Activated CD8-positive, alpha-beta memory T cell treated with anti-CD3 and anti-CD28 coated beads for 24 hours (primary cell): ENCODE measurements at regions not wholly inside any gene's neighbourhood (a gene's known extent, or its start where the extent isn't known, plus 50 kb on each side); places are given as distances from the start of the nearest gene placed in this dataset.

Experiments used
- DNase-seq: peaks from one replicate; pipeline ENCODE4 v3.0.0-alpha.2; 2020

GRCh38 chr2:81747481-81748070 lies 1443.0 kb upstream of the LRRTM1 start:
- DNase-seq = no peak

GRCh38 chr2:81739966-81740365 lies 1435.4 kb upstream of the LRRTM1 start:
- DNase-seq = no peak

DNA sequence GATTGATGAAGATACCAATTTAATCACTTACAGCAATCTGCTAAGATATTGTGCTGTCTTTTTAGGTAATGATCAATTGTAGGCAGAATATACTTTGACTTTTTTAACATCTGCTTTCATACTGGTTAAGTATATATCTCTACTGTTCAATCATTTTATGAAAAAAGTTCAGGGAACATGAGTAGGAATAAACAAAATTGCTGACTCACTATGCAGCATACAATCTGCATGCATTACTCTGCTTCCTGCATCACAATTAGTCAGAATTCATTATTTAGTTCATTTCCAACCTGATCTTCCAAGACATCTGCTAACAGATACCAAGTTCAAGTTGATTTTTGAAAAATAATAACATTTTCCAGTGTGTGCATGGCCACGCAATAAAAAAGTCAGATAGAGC lies 1430.4 kb upstream of the LRRTM1 start:
- no peak for DNase-seq

- DNase-seq = no peak
Measured at GRCh38 chr2:81714817-81715216, 1410.3 kb upstream of the LRRTM1 start.

DNA sequence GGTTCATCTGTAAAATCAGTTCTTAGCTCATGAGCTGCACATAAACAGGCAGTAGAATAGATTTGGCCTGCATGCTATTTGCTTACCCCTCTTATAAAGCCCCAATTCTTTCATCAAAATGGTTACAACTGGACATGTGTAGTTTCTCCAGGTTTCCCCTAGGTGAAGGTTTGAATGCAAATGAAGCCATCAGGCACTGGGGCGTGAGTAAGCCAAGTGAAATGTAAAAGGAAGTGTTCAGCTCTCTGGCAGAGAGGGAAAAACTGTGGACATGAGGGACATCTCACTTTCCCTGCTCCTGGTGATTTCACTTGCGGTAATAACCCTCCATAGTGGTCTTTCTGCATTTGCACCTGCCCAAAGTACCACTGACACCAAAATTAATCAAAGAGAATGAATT lies 1402.3 kb upstream of the LRRTM1 start:
- no peak for DNase-seq

- no peak for DNase-seq
Measured at GRCh38 chr2:81703831-81704230, 1399.3 kb upstream of the LRRTM1 start.

DNA sequence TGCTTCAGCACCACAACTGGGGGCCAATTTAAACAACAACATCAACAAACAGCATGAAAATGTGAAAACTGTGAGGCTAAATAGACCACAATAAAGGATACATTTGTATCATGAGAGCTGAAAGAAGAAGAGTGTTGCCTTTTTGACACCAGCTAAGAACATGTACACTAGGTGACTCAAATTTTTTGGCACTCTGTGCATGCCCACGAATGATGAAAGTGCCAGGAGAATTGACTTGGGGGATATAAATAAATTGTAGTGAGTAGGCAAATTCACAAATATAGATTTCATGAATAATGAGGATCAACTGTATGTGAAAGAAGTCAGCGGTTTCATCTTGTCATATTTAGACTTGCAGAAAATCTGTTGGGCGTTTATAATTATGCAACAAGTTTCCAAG lies 1388.0 kb upstream of the LRRTM1 start:
- DNase-seq = no peak

DNA sequence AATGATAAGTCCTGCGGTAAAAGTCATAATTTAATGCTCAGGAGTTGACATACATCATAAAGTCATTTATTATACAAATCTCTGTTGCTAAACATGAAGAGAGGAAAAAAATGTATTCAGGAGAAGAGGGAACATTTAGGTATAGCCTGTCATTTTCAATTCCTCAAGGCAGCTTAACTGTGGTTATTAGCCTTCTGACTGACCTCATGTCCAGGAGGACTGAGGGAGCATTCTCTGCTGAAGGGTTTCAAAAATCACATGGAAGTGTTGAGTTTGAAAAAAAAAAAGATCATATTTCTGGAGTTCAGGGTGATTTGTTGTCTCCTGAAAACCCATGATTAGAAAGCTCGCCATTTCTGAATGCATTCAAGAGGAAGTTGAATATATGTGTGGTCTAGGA lies 1371.1 kb upstream of the LRRTM1 start:
- DNase-seq = no peak

DNA sequence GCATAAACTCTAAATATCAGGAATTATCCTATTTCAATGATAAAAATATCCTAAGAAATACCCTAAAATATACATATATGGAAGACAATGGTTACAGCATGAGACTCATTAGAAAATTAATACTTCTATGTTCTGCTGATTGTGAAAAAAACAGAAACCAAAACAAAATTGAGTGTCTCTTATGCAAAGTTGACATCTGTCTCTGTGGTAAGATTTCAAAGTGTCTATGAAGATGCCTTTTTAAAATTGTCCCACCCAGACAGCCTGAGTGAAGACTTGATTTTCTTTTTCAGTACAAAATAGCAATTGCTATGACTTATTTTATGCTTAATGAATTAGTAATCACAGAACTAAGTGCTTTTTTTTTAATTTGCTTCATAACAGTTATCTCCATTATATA lies 1368.4 kb upstream of the LRRTM1 start:
- no peak for DNase-seq

GRCh38 chr2:81672516-81672915 lies 1368.0 kb upstream of the LRRTM1 start:
- DNase-seq = no peak

GRCh38 chr2:81670885-81671284 lies 1366.3 kb upstream of the LRRTM1 start:
- no peak for DNase-seq

GRCh38 chr2:81661081-81661480 lies 1356.5 kb upstream of the LRRTM1 start:
- DNase-seq = no peak

- no peak for DNase-seq
Measured at GRCh38 chr2:81658227-81658626, 1353.7 kb upstream of the LRRTM1 start.

DNA sequence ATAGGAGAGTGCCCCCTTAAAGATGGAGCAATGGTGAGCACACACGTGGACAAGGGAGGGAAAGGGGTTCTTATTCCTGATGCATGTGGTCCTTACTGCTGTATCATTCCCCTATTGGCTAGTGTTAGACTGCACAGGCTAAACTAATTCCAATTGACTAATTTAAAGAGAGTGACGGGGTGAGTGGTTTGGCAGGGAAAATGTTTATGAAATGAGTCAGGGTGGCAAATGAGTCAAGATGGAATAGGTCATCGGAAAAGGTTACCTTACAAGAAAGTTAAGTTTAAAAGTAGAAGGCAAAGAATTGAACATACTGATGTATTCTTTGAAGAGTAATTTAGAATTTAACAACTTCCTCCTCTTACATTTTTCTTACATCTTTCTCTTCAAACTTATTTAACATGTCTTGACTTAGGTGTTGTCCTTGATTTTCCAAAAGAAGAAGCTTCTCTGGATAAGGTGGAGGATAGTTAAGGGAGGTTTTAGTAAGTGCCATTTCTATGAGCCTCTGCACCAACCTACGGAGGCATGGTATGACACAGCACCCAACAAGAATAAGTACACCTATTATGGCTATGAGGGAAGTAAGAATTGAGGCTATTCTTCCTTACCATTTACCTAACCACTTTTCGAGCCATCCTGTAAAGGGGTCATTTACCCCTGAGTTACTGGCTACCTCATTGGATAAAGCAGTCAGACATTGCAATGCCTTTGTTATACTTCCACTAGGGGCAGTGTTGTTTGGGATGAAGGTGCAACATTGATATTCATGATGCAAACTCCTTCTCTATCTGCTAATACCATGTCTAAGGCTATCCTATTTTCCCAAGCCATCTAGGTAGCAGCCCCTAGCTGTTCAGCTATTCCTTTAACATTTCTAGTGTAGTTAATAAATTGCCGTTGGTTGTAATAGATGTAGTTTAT lies 1345.8 kb upstream of the LRRTM1 start:
- no peak for DNase-seq

DNA sequence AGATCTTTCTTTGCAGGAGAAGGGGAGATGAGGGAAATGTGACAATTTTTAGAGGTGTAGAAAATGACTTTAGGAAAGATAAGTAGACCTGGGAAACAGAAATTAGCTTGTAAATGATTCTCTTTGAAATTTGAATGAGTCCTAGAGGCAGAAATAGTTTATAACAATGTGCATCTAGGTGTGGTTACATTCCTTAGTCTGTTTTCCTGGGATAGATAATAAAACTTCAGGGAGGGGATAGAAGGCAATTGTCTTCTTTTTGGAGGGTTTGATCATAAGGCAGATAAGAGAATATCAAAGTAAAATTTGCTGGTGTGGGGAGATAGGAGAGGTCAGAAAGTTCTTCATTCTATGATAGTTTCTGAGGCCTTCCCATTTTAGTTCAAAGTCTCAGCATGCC lies 1344.3 kb upstream of the LRRTM1 start:
- DNase-seq = no peak

DNA sequence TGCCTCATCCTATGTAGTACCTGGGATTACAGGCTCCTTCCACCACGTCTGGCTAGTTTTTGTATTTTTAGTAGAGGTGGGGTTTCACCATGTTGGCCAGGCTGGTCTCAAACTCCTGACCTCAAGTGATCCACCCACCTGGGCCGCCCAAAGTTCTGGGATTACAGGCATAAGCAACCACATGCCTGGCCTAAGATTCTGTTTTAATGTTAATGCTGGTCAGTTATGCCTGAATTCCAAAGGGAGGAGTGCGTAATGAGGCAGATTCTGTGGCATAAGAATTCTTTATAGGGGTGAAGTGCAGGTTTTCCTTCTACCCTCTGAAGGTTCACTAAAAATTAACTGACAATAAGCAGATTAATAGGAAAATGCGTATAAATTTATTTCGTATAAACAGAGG lies 1343.8 kb upstream of the LRRTM1 start:
- DNase-seq = no peak

GRCh38 chr2:81647715-81648230 lies 1343.2 kb upstream of the LRRTM1 start:
- no peak for DNase-seq

DNA sequence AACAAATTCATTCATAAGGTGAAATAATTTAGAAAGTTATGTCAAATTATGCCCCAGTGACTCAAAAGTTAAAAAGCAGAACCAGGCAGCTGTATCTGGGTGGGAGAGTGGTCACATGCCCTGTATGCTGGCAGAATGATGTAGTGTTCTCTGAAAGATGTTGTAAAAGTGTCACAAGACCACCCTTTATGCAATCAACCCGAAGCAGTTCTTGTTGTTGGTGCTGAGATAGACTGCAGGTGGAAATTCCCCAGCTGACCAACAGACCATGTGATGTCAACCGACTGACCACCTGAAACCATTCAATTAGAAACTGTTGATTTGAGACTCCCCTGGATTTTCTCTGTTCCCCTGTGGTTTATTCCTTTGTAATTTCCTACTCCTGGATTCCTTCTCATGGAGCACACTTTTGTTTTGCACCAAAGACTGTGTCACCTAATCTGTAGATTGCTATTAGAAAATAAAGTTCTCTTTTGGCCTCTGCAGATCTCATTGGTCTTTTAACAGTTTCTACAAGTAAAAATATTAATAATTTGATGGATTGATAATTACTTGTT lies 1341.3 kb upstream of the LRRTM1 start:
- no peak for DNase-seq

DNA sequence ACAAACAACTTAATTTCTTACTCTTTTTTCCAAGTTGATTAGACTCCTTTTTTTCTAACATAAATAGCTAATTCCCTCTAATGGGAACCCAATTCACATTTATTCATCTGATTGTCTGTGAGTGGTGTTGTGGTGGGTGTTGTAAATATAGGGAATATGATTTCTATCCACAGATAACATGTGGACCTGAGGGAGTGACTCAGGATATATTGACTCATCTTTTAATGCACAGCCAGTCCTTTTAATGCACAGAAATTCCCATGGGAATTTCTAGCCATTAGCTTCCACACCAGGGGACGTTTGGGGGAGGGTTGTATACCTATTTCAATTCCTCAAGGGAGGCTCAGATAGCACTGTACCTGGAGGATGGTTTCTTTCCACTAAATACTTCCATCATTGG lies 1339.6 kb upstream of the LRRTM1 start:
- DNase-seq = no peak

DNA sequence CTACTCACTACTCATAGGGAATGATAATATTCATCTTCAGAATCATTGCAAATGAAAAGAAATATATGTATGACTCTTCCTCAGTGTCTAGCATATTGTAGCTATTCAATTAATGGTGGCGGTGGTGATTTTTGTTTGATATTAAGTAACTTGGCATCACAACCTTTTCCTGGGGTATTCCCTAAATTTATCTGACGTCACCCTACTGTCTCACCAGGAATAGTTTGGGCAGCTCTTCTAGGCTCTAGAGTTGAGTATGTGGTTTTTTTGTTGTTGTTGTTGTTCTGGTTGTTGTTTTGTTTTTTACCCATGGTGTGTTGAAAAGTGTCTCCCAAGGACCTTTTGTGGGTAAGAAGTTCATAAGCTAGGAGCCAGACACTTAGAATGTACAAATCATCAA lies 1320.3 kb upstream of the LRRTM1 start:
- no peak for DNase-seq

DNA sequence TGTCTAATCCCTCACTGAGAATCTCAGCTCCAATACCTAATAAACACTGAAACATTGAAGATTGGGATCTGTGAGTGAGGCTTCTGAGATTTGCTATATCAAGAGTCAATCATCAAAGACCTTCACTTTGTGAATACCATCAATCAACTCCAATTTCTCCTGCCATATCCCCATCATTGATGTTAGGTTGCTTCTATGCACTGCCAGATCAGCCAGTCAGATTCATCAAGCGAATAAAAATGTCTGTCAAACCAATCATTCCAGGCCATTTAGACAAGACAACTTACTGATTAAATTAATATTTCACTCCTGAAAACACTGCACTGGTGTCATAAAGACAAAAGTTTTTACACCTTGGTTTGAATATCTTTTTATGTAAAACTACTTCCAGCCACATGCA lies 1295.5 kb upstream of the LRRTM1 start:
- no peak for DNase-seq

DNA sequence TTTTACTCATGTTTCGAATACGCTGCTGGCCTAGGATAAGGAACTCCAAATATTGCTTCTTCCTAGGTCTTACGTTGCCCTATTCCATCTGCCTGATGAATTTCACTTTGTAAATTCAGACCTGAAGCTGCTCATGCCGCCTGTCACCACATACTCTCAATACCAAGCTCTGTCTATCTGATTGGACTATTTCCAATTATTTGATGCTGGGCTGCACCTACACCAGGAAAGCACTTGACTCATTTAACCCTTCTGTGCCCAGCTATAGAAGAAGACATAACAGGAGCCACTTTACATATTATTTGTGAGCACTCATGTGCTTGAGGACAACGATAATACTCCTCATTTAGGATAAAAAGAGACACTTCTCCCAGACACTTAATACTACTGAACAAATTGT lies 1293.9 kb upstream of the LRRTM1 start:
- DNase-seq = no peak

DNA sequence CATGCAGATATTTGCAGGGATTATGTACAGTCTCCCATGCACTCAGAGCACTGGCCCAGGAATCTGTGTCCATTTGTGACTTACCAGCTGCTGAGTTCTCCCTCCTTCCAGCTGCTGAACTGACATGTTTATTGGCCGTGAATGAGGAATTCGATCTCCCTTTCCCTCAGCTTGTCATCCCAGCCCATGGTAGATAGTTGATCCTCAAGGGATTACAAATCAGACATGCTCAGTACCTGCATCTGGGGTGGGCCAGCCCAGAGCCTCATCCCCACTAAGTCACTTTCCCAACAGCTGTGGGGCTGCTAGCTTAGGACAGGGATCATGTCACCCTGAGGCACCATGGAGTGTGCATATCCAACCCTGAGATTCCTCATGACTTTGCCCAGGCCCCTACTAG lies 1284.9 kb upstream of the LRRTM1 start:
- no peak for DNase-seq
